DND-41 (cell line): ENCODE measurements at regions not wholly inside any gene's neighbourhood (a gene's known extent, or its start where the extent isn't known, plus 50 kb on each side); places are given as distances from the start of the nearest gene placed in this dataset.

Experiments used
- EZH2 ChIP-seq: IDR thresholded peaks from 3 replicates; pipeline ENCODE4 v1.6.1; 2012; ENCODE audit warnings: borderline replicate concordance, low read depth, mild to moderate bottlenecking, moderate library complexity, low read length, inconsistent platforms; ENCODE audit not compliant: severe bottlenecking
- TF ChIP-seq, protein P1 (sequence below): IDR thresholded peaks from 2 replicates; pipeline ENCODE4 v1.5.1; 2012; ENCODE audit warnings: borderline replicate concordance, low read length, moderate library complexity, mild to moderate bottlenecking; ENCODE audit not compliant: poor library complexity, severe bottlenecking; ENCODE audit errors: extremely low read depth

- TF ChIP-seq EZH2, result no peak
- TF ChIP-seq, protein P1, sequence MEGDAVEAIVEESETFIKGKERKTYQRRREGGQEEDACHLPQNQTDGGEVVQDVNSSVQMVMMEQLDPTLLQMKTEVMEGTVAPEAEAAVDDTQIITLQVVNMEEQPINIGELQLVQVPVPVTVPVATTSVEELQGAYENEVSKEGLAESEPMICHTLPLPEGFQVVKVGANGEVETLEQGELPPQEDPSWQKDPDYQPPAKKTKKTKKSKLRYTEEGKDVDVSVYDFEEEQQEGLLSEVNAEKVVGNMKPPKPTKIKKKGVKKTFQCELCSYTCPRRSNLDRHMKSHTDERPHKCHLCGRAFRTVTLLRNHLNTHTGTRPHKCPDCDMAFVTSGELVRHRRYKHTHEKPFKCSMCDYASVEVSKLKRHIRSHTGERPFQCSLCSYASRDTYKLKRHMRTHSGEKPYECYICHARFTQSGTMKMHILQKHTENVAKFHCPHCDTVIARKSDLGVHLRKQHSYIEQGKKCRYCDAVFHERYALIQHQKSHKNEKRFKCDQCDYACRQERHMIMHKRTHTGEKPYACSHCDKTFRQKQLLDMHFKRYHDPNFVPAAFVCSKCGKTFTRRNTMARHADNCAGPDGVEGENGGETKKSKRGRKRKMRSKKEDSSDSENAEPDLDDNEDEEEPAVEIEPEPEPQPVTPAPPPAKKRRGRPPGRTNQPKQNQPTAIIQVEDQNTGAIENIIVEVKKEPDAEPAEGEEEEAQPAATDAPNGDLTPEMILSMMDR, result no peak
These were observed 62.1 kb upstream of the XCR1 start for GRCh38 chr3:46089237-46090011.
